K562 (cell line): ENCODE measurements at regions not wholly inside any gene's neighbourhood (a gene's known extent, or its start where the extent isn't known, plus 50 kb on each side); places are given as distances from the start of the nearest gene placed in this dataset.

ENCODE experiments used
- ATAC-seq: fragments of 200-7000 bp; cut with Tn5 transposase; 3 replicates; pipeline ENCODE4 v1.9.1; 2020; ENCODE audit warnings: moderate library complexity
- BruUV-seq: library from RNA; stranded (reverse); fragments of 400-500 nt; replicated peaks from 2 replicates; lab custom pipeline; 2021; lab: Mats Ljungman, UMichigan
- CTCF ChIA-PET: fragments of 300-600 bp; formaldehyde crosslinking; extraction: SDS; loops from one replicate; lab custom pipeline; 2021; ENCODE audit warnings: low intra/inter-chr PET ratio; lab: Yijun Ruan, JAX
- POLR2A ChIA-PET: fragments of 300-600, 350-650 bp; sonication (Branson Sonifier 250); formaldehyde crosslinking; extraction: SDS; loops from one replicate; lab custom pipeline; 2021; ENCODE audit warnings: antibody characterized with exemption, inconsistent platforms; lab: Yijun Ruan, JAX
- DNase-seq, 4 experiments: peaks; one replicate each; pipeline versions ENCODE4 v3.0.0 to v3.0.0-alpha.2; 2011 to 2018; ENCODE audit warnings: low spot score in 3 of 4, mixed read lengths in 3 of 4; ENCODE audit errors: extremely low read depth in 1 of 4
- FAIRE-seq: peaks from 2 replicates; lab custom pipeline; 2011; peaks lifted over from hg19 to GRCh38; lab: Jason Lieb, UNC
- H2AFZ ChIP-seq: 2 replicates; pipeline ENCODE4 v1.6.0; 2011; ENCODE audit warnings: low read depth, low read length, control low read depth, inconsistent platforms
- H3K27ac ChIP-seq: fragments of 200-600 bp; 3 replicates; pipeline ENCODE4 v1.8.0; 2011; ENCODE audit warnings: low read depth, mild to moderate bottlenecking, control low read depth, inconsistent platforms, low read length, moderate library complexity, mixed read lengths; ENCODE audit errors: extremely low read depth
- H3K27me3 ChIP-seq, 2 experiments: fragments of 300-600 bp in 1 of 2; 2 replicates in 1 of 2; 3 replicates in 1 of 2; pipeline versions ENCODE4 v1.6.0 to v1.8.0; 2011; ENCODE audit warnings: inconsistent platforms in 2 of 2, low read length in 2 of 2, mild to moderate bottlenecking in 1 of 2, mixed read lengths in 1 of 2, moderate library complexity in 1 of 2; ENCODE audit not compliant: control insufficient read depth in 2 of 2, insufficient read depth in 2 of 2
- H3K36me3 ChIP-seq: fragments of 300-600 bp; 3 replicates; pipeline ENCODE4 v1.8.0; 2011; ENCODE audit warnings: mild to moderate bottlenecking, low read length, inconsistent platforms; ENCODE audit not compliant: control insufficient read depth, insufficient read depth
- H3K4me1 ChIP-seq, 2 experiments: fragments of 200-600 bp in 1 of 2; replicated peaks in 1 of 2; 2 replicates in 1 of 2; 3 replicates in 1 of 2; pipeline versions ENCODE4 v1.5.1 to v1.8.0; 2011; ENCODE audit warnings: inconsistent platforms in 2 of 2, low read length in 2 of 2, mild to moderate bottlenecking in 1 of 2, mixed read lengths in 1 of 2, moderate library complexity in 1 of 2; ENCODE audit not compliant: control insufficient read depth in 2 of 2, insufficient read depth in 2 of 2
- H3K4me2 ChIP-seq: 2 replicates; pipeline ENCODE4 v1.6.1; 2011; ENCODE audit warnings: low read length, control low read depth, inconsistent platforms, mixed read lengths; ENCODE audit not compliant: insufficient read depth
- H3K4me3 ChIP-seq: fragments of 200-600 bp; sonication (generic), shearing (Covaris generic); 2 replicates; pipeline ENCODE4 v1.5.1; 2016; ENCODE audit warnings: control low read depth, inconsistent platforms
- H3K79me2 ChIP-seq: fragments of 200-600 bp; 3 replicates; pipeline ENCODE4 v1.8.0; 2011; ENCODE audit warnings: low read length, inconsistent platforms; ENCODE audit not compliant: control insufficient read depth, insufficient read depth
- H3K9ac ChIP-seq, 2 experiments: 2 replicates each; pipeline versions ENCODE4 v1.6.0 to v1.6.1; 2011; ENCODE audit warnings: low read depth in 2 of 2, low read length in 2 of 2, control low read depth in 1 of 2, inconsistent platforms in 1 of 2, mild to moderate bottlenecking in 1 of 2, mixed read lengths in 1 of 2; ENCODE audit not compliant: insufficient read depth in 1 of 2
- H3K9me1 ChIP-seq: one replicate; pipeline ENCODE4 v1.6.0; 2011; ENCODE audit warnings: inconsistent platforms, mild to moderate bottlenecking, low read length, moderate library complexity; ENCODE audit not compliant: control insufficient read depth, insufficient read depth
- H3K9me3 ChIP-seq: replicated peaks from 2 replicates; pipeline ENCODE4 v1.5.1; 2011; ENCODE audit warnings: low read depth, low read length, inconsistent platforms; ENCODE audit not compliant: control insufficient read depth, insufficient read depth
- H4K20me1 ChIP-seq: replicated peaks from 2 replicates; pipeline ENCODE4 v1.6.1; 2011; ENCODE audit warnings: low read length, inconsistent platforms, mixed read lengths; ENCODE audit not compliant: control insufficient read depth, insufficient read depth
- MTA2 ChIP-seq: fragments of 450-650 bp; IDR thresholded peaks from 2 replicates; pipeline ENCODE4 v1.6.1; 2016; ENCODE audit warnings: low read depth
- POLR3A ChIP-seq: IDR thresholded peaks from 2 replicates; pipeline ENCODE4 v1.6.1; 2011; ENCODE audit warnings: borderline replicate concordance, mild to moderate bottlenecking, moderate library complexity; ENCODE audit not compliant: insufficient read length, insufficient read depth; ENCODE audit errors: extremely low read depth
- SMARCC2 ChIP-seq: fragments of 450-650 bp; IDR thresholded peaks from 2 replicates; pipeline ENCODE4 v1.6.1; 2017; ENCODE audit warnings: antibody characterized with exemption, moderate library complexity, mild to moderate bottlenecking, low read depth
- WGBS: fragments of 100-300 bp; shearing (Covaris generic); methylation state at CpG from one replicate; pipeline ENCODE4 v1.1.6; 2016; ENCODE audit warnings: low coverage, mixed read lengths; ENCODE audit not compliant: insufficient coverage; ENCODE audit errors: missing lambda C conversion rate; 5-methylcytosine and 5-hydroxymethylcytosine counted together
- in situ Hi-C: fragments of 300-500 bp; cut with MboI; formaldehyde crosslinking; loops from 4 replicates; pipeline ENCODE4 v1.15.0; 2018; ENCODE audit warnings: inconsistent platforms, mixed read lengths
- intact Hi-C: fragments of 100-400 bp; cut with micrococcal nuclease; formaldehyde crosslinking; loops from 2 replicates; pipeline ENCODE4 v1.14.2; 2022
- TF ChIP-seq, protein P1 (sequence below): fragments of 450-650 bp; IDR thresholded peaks from 2 replicates; pipeline ENCODE4 v1.6.1; 2016; ENCODE audit warnings: antibody characterized with exemption
- TF ChIP-seq, protein P2 (sequence below): fragments of 450-650 bp; IDR thresholded peaks from 2 replicates; pipeline ENCODE4 v1.6.1; 2016

- intact Hi-C loops (no loop called here), in situ Hi-C loops (no loop called here)
- no peaks in the 10 kb centered on the region for H3K4me1 ChIP-seq
- no peaks in the 10 kb centered on the region for H3K9me3 ChIP-seq
- peaks cover 11% of the 10 kb centered on the region; the same call in 1 of the 2 replicates for H4K20me1 ChIP-seq
- BruUV-seq, result no TSS peak
- no peaks in the 10 kb centered on the region for H3K36me3 ChIP-seq
- 0% methylated on average over 8 of the region's 8 CpGs for WGBS
- no peak overlapping the region for H2AFZ ChIP-seq
- ChIA-PET POLR2A (no interaction called here), CTCF (no interaction called here)
- H3K4me3 ChIP-seq, result no peak overlapping the region
- TF ChIP-seq, protein P1, sequence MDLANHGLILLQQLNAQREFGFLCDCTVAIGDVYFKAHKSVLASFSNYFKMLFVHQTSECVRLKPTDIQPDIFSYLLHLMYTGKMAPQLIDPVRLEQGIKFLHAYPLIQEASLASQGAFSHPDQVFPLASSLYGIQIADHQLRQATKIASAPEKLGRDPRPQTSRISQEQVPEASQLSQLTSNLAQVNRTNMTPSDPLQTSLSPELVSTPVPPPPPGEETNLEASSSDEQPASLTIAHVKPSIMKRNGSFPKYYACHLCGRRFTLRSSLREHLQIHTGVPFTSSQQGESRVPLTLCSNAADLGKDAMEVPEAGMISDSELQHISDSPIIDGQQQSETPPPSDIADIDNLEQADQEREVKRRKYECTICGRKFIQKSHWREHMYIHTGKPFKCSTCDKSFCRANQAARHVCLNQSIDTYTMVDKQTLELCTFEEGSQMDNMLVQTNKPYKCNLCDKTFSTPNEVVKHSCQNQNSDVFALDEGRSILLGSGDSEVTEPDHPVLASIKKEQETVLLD, result no peak
- TF ChIP-seq, protein P2, sequence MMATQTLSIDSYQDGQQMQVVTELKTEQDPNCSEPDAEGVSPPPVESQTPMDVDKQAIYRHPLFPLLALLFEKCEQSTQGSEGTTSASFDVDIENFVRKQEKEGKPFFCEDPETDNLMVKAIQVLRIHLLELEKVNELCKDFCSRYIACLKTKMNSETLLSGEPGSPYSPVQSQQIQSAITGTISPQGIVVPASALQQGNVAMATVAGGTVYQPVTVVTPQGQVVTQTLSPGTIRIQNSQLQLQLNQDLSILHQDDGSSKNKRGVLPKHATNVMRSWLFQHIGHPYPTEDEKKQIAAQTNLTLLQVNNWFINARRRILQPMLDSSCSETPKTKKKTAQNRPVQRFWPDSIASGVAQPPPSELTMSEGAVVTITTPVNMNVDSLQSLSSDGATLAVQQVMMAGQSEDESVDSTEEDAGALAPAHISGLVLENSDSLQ, result no peak
- TF ChIP-seq POLR3A (no peak), SMARCC2 (no peak), MTA2 (no peak)
- H3K4me2 ChIP-seq, result no peak overlapping the region
- no peak overlapping the region for H3K27ac ChIP-seq
- no peaks in the 10 kb centered on the region for H3K9me1 ChIP-seq
- DNase-seq (no peak), ATAC-seq (no peak), FAIRE-seq (no peak)
- peaks cover 18 to 34% of the 10 kb centered on the region in 2 experiments; a peak in 4 of 5 replicates for H3K27me3 ChIP-seq
- no peak overlapping the region for H3K9ac ChIP-seq
- H3K79me2 ChIP-seq, result no peaks in the 10 kb centered on the region
Observed at GRCh38 chr5:2125171-2125900, 242.6 kb upstream of the IRX4 start.
